HEK293T (cell line): ENCODE measurements at regions not wholly inside any gene's neighbourhood (a gene's known extent, or its start where the extent isn't known, plus 50 kb on each side); places are given as distances from the start of the nearest gene placed in this dataset.

Source experiments
- CTCF ChIA-PET: fragments of 350-600 bp; formaldehyde crosslinking; extraction: SDS; loops from one replicate; lab custom pipeline; 2021; ENCODE audit warnings: antibody characterized with exemption, inconsistent platforms; lab: Yijun Ruan, JAX
- POLR2A ChIA-PET: fragments of 350-600 bp; formaldehyde crosslinking; extraction: SDS; loops from one replicate; lab custom pipeline; 2020; ENCODE audit warnings: antibody characterized with exemption, inconsistent platforms; lab: Yijun Ruan, JAX
- DNase-seq: peaks from one replicate; pipeline ENCODE4 v3.0.0; 2012; ENCODE audit warnings: mixed read lengths; ENCODE audit errors: extremely low spot score
- ARNT ChIP-seq: fragments of 450-650 bp; IDR thresholded peaks from 2 replicates; pipeline ENCODE4 v1.6.1; 2017; ENCODE audit warnings: mild to moderate bottlenecking
- BHLHE40 ChIP-seq: fragments of 450-650 bp; IDR thresholded peaks from 2 replicates; pipeline ENCODE4 v1.6.1; 2016; ENCODE audit warnings: mild to moderate bottlenecking, moderate library complexity, borderline replicate concordance
- CTBP1 ChIP-seq: fragments of 450-650 bp; IDR thresholded peaks from 2 replicates; pipeline ENCODE4 v1.6.1; 2016; ENCODE audit warnings: borderline replicate concordance
- ELF4 ChIP-seq: fragments of 450-650 bp; IDR thresholded peaks from 2 replicates; pipeline ENCODE4 v1.6.1; 2017; ENCODE audit warnings: antibody characterized with exemption
- FOXA1 ChIP-seq: fragments of 450-650 bp; IDR thresholded peaks from 2 replicates; pipeline ENCODE4 v1.6.1; 2016; ENCODE audit warnings: mild to moderate bottlenecking
- FOXK2 ChIP-seq: fragments of 450-650 bp; IDR thresholded peaks from 2 replicates; pipeline ENCODE4 v1.6.1; 2016; ENCODE audit warnings: mild to moderate bottlenecking
- FOXM1 ChIP-seq: fragments of 450-650 bp; IDR thresholded peaks from 2 replicates; pipeline ENCODE4 v1.6.1; 2017; ENCODE audit warnings: mild to moderate bottlenecking, borderline replicate concordance
- HDGF ChIP-seq: fragments of 450-650 bp; IDR thresholded peaks from 2 replicates; pipeline ENCODE4 v1.6.1; 2017; ENCODE audit warnings: antibody characterized with exemption, borderline replicate concordance
- L3MBTL2 ChIP-seq: fragments of 450-650 bp; conservative IDR thresholded peaks from 2 replicates; pipeline ENCODE4 v1.6.1; 2016; ENCODE audit warnings: mild to moderate bottlenecking
- LEF1 ChIP-seq: fragments of 450-650 bp; IDR thresholded peaks from 2 replicates; pipeline ENCODE4 v1.6.1; 2017; ENCODE audit warnings: mild to moderate bottlenecking, borderline replicate concordance
- NFRKB ChIP-seq: fragments of 450-650 bp; IDR thresholded peaks from 2 replicates; pipeline ENCODE4 v1.6.1; 2016; ENCODE audit warnings: mild to moderate bottlenecking, moderate library complexity
- SP1 ChIP-seq: fragments of 450-650 bp; IDR thresholded peaks from 2 replicates; pipeline ENCODE4 v1.6.1; 2017
- SUZ12 ChIP-seq: fragments of 450-650 bp; IDR thresholded peaks from 2 replicates; pipeline ENCODE4 v1.6.1; 2016; ENCODE audit warnings: mild to moderate bottlenecking
- TARDBP ChIP-seq: fragments of 450-650 bp; IDR thresholded peaks from 2 replicates; pipeline ENCODE4 v1.6.1; 2016
- ZNF384 ChIP-seq: fragments of 450-650 bp; IDR thresholded peaks from 2 replicates; pipeline ENCODE4 v1.6.1; 2016
- TF ChIP-seq, protein P1 (sequence below): fragments of 450-650 bp; IDR thresholded peaks from 2 replicates; pipeline ENCODE4 v1.6.1; 2016

DNA sequence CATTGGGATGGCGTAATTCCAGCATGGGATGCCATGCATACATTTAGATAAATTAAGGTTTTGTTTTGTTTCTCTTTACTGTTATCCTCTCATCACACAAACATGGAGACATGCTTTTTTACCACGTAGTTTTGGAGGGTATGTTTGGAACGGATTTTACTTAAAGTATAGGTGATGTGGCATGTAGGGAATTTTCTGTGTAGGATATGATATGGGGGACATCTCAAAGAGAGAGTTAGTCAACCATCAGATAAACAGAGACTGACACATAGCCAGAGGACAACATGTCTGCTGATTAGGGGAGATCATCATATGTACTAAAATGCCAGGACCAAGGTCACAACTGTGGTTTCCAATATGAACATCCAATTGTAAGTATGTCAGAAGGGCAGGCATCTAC lies 503.9 kb downstream of the HAPSTR1 start:
- TF ChIP-seq FOXK2: no peak
- no peak for TF ChIP-seq BHLHE40
- no peak for DNase-seq
- CTCF ChIA-PET: no interaction called here
- POLR2A ChIA-PET: no interaction called here

GRCh38 chr16:9596788-9597187 lies 505.3 kb downstream of the HAPSTR1 start:
- ChIA-PET POLR2A (no interaction called here), CTCF (no interaction called here)
- TF ChIP-seq FOXM1 (no peak), SP1 (no peak), CTBP1 (no peak), LEF1 (no peak), ELF4 (no peak), ARNT (no peak), ZNF384 (no peak), BHLHE40 (no peak), FOXK2 (no peak), L3MBTL2 (no peak)
- TF ChIP-seq, protein P1, sequence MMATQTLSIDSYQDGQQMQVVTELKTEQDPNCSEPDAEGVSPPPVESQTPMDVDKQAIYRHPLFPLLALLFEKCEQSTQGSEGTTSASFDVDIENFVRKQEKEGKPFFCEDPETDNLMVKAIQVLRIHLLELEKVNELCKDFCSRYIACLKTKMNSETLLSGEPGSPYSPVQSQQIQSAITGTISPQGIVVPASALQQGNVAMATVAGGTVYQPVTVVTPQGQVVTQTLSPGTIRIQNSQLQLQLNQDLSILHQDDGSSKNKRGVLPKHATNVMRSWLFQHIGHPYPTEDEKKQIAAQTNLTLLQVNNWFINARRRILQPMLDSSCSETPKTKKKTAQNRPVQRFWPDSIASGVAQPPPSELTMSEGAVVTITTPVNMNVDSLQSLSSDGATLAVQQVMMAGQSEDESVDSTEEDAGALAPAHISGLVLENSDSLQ: no peak
- no peak for DNase-seq

- ChIA-PET POLR2A (no interaction called here), CTCF (no interaction called here)
- TF ChIP-seq FOXA1 (no peak), ARNT (no peak), SP1 (no peak), L3MBTL2 (no peak), CTBP1 (no peak)
- DNase-seq: no peak
Measured at GRCh38 chr16:9597967-9598730, 506.7 kb downstream of the HAPSTR1 start.

- CTCF ChIA-PET: no interaction called here
- TF ChIP-seq BHLHE40 (no peak), L3MBTL2 (no peak), ELF4 (no peak), FOXK2 (no peak), HDGF (no peak), NFRKB (no peak), TARDBP (no peak), LEF1 (no peak), ARNT (no peak), FOXA1 (no peak), SUZ12 (no peak), FOXM1 (no peak), SP1 (no peak), CTBP1 (no peak), ZNF384 (no peak)
- TF ChIP-seq, protein P1: no peak
- DNase-seq: no peak
- POLR2A ChIA-PET: no interaction called here
Measured at GRCh38 chr16:9598731-9599083, 507.3 kb downstream of the HAPSTR1 start.

- ChIA-PET POLR2A (no interaction called here), CTCF (no interaction called here)
- TF ChIP-seq, protein P1: no peak
- TF ChIP-seq NFRKB (no peak), ELF4 (no peak), SUZ12 (no peak), CTBP1 (no peak)
- no peak for DNase-seq
Measured at GRCh38 chr16:9599415-9600120, 508.1 kb downstream of the HAPSTR1 start.

DNA sequence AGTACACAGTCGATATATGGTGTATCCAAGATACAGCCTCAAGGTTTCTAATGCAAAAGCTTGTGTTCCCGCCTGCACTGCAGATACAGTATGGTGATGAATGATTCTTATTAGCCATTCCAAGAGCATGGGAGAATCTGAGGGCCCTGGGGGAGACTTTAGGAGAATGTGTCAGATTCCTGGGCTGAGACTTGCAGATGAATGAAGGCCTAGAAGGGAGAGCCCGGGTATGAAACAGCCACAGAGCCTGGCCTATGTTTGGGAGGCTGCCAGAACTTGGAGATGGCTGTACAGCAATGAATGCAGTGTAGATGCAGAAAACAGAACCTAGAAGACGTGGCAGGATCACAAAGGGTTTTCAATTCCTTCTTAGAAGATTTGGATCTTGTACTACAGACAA lies 510.7 kb downstream of the HAPSTR1 start:
- POLR2A ChIA-PET: no interaction called here
- CTCF ChIA-PET: no interaction called here
- no peak for DNase-seq
- TF ChIP-seq SP1 (no peak), FOXK2 (no peak)

- ChIA-PET CTCF (no interaction called here), POLR2A (no interaction called here)
- no peak for TF ChIP-seq SUZ12
- no peak for TF ChIP-seq ARNT
- TF ChIP-seq FOXK2: no peak
- TF ChIP-seq FOXM1: no peak
- TF ChIP-seq ZNF384: no peak
- no peak for TF ChIP-seq HDGF
- TF ChIP-seq FOXA1: no peak
- TF ChIP-seq ELF4: no peak
- no peak for DNase-seq
Measured at GRCh38 chr16:9603316-9603715, 511.9 kb downstream of the HAPSTR1 start.
